Activated naive CD8-positive, alpha-beta T cell treated with anti-CD3 and anti-CD28 coated beads, Interleukin-2, amount 10 ng/mL, durations not matched to agents 7 days and 5 days (primary cell): ENCODE measurements at regions not wholly inside any gene's neighbourhood (a gene's known extent, or its start where the extent isn't known, plus 50 kb on each side); places are given as distances from the start of the nearest gene placed in this dataset.
A peak's percentile ranks its signal among the peaks of the same experiment; 100 is the strongest.

Source experiments
- ATAC-seq: fragments of 150-1000 bp; cut with Tn5 transposase; one replicate; pipeline ENCODE4 v1.10.0; 2021; ENCODE audit warnings: low read depth, moderate library complexity
- POLR2A ChIA-PET: fragments of 350-600 bp; sonication (Branson Sonifier 250); formaldehyde crosslinking; loops from one replicate; lab custom pipeline; 2021; ENCODE audit warnings: antibody characterized with exemption; lab: Charles Lee
- DNase-seq: peaks from one replicate; pipeline ENCODE4 v3.0.0; 2021
- H3K27ac Mint-ChIP-seq: one replicate; pipeline ENCODE4 v1.8.0; 2022; ENCODE audit warnings: mild to moderate bottlenecking, mixed read lengths
- H3K27me3 Mint-ChIP-seq: one replicate; pipeline ENCODE4 v1.8.0; 2022; ENCODE audit warnings: mild to moderate bottlenecking, moderate library complexity, mixed read lengths
- H3K36me3 Mint-ChIP-seq: one replicate; pipeline ENCODE4 v1.8.0; 2021; ENCODE audit warnings: mild to moderate bottlenecking, mixed read lengths
- H3K4me1 Mint-ChIP-seq: one replicate; pipeline ENCODE4 v1.8.0; 2021; ENCODE audit warnings: mixed read lengths
- H3K4me3 Mint-ChIP-seq: one replicate; pipeline ENCODE4 v1.8.0; 2022; ENCODE audit warnings: mild to moderate bottlenecking, moderate library complexity, mixed read lengths
- H3K9me3 Mint-ChIP-seq: one replicate; pipeline ENCODE4 v1.8.0; 2021; ENCODE audit warnings: mixed read lengths

GRCh38 chr1:59040486-59040885, 256.4 kb upstream of the FGGY start:
- H3K27ac Mint-ChIP-seq = no peak overlapping the region
- ATAC-seq (no peak), DNase-seq (no peak)
- no peak overlapping the region for H3K4me3 Mint-ChIP-seq
- peaks cover 18% of the 10 kb centered on the region for H3K4me1 Mint-ChIP-seq
- peaks cover 5% of the 10 kb centered on the region for H3K36me3 Mint-ChIP-seq
- H3K9me3 Mint-ChIP-seq = no peaks in the 10 kb centered on the region
- POLR2A ChIA-PET = no interaction called here
- H3K27me3 Mint-ChIP-seq = peaks cover 3% of the 10 kb centered on the region

GRCh38 chr1:59041646-59042277, 255.1 kb upstream of the FGGY start:
- Mint-ChIP-seq H3K27ac (no peak overlapping the region), H3K36me3 (peaks cover 7% of the 10 kb centered on the region), H3K4me3 (no peak overlapping the region), H3K9me3 (no peaks in the 10 kb centered on the region), H3K27me3 (peaks cover 3% of the 10 kb centered on the region), H3K4me1 (peaks cover 30% of the 10 kb centered on the region)
- ATAC-seq = no peak
- POLR2A ChIA-PET = interaction anchor here (0.6 to 1.2 kb wide), 4 partner anchors 9 to 183 kb away, joined by 3 to 4 read pairs (median 3); no protein-coding TSS in a partner anchor
- no peak for DNase-seq

DNA sequence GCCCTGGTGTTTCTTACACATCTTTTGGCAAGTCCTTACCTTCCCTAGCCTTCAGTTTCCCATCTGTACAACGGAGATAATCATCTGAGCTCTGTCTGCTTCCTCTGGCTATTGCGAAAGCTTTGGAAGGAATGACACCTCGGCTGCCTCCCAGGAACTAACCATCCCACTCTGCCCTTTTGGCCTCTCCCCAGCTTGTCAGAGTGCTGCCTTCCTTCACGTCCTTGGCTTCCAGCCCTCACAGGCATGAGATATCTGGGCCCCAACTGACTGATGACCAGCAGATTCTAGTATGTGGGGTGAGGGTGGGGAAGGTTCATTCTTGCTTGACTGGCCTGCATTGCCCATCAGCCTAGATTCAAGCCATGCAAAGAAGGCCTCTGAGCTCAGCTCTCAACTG, 253.1 kb upstream of the FGGY start:
- Mint-ChIP-seq H3K9me3 (peaks cover 4% of the 10 kb centered on the region), H3K36me3 (peaks cover 17% of the 10 kb centered on the region), H3K4me3 (no peak overlapping the region), H3K4me1 (peaks cover 39% of the 10 kb centered on the region), H3K27me3 (no peaks in the 10 kb centered on the region), H3K27ac (no peak overlapping the region)
- no peak for ATAC-seq
- POLR2A ChIA-PET = interaction anchor here (2.0 kb wide), 1 partner anchor 260 kb away, joined by 11 read pairs; the partner anchor contains the start of gene JUN
- DNase-seq = no peak

DNA sequence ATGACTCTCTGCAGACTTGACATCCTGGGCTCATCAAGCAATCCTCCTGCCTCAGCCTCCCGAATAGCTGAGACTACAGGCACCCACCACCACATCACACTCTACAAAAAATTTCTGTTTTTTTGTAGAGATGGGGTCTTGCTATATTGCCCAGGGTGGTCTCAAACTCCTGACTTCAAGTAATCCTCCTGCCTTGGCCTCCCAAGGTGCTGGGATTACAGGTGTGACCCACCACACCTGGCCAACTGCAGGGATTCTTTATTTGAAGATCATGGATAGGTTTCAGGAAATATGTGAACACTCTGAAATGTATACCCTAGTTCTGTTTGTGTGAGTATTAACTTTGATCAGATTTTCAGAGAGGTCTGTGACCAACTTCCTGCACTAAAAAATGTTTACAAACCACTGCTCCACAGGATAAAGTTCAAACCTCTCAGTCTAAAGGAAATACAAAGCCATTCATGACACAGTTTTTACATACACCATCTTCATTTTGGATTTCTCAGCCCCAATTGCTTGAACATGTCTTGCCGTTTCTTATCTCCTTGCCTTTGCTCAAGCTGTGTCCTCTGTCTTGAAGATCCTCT, 252.3 kb upstream of the FGGY start:
- Mint-ChIP-seq H3K36me3 (peaks cover 17% of the 10 kb centered on the region), H3K27me3 (no peaks in the 10 kb centered on the region), H3K4me1 (peaks cover 39% of the 10 kb centered on the region), H3K4me3 (peak overlapping the region; percentile 54), H3K27ac (peak overlapping the region; percentile 93), H3K9me3 (peaks cover 4% of the 10 kb centered on the region)
- POLR2A ChIA-PET = interaction anchor here (1.5 to 2.0 kb wide), 2 partner anchors 24 to 260 kb away, joined by 10 to 11 read pairs; partner anchors contain the start of gene JUN
- peak; percentile 51 for ATAC-seq
- DNase-seq = no peak

- DNase-seq (no peak), ATAC-seq (no peak)
- Mint-ChIP-seq H3K4me3 (peak overlapping the region; percentile 54), H3K36me3 (peaks cover 17% of the 10 kb centered on the region), H3K27ac (peak overlapping the region; percentile 93), H3K4me1 (peaks cover 39% of the 10 kb centered on the region), H3K9me3 (peaks cover 4% of the 10 kb centered on the region), H3K27me3 (no peaks in the 10 kb centered on the region)
- POLR2A ChIA-PET = interaction anchor here (1.4 to 2.0 kb wide), 3 partner anchors 24 to 261 kb away, joined by 3 to 11 read pairs (median 10); partner anchors contain the start of gene JUN
Measured at GRCh38 chr1:59045137-59045536, 251.8 kb upstream of the FGGY start.

DNA sequence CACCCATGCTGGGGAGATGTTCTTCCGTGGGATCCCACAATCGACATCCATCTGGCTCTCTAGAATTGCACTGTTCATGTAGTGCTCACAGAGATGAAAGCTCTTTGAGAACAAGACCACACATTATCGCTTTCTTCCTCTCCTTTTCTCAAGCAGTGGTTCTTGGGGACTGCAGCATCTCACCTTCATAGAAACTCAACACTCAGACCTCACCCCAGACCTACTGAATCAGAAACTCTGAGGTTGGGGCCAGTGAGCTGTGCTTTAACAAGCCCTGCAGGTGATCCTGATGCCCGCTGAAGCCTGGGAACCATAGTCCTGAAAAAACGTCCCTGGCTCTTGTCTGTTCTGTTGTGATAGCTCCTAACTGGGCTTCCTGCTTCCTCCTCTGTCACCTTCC, 251.3 kb upstream of the FGGY start:
- H3K4me3 Mint-ChIP-seq = peak overlapping the region; percentile 54
- DNase-seq (no peak), ATAC-seq (no peak)
- H3K36me3 Mint-ChIP-seq = peaks cover 17% of the 10 kb centered on the region
- peaks cover 4% of the 10 kb centered on the region for H3K9me3 Mint-ChIP-seq
- peaks cover 39% of the 10 kb centered on the region for H3K4me1 Mint-ChIP-seq
- H3K27ac Mint-ChIP-seq = peak overlapping the region; percentile 93
- POLR2A ChIA-PET = interaction anchor here (1.4 to 2.8 kb wide), 4 partner anchors 25 to 261 kb away, joined by 3 to 13 read pairs (median 10); partner anchors contain the start of gene JUN
- H3K27me3 Mint-ChIP-seq = no peaks in the 10 kb centered on the region

GRCh38 chr1:59046134-59046533, 250.8 kb upstream of the FGGY start:
- POLR2A ChIA-PET = interaction anchor here (1.1 to 2.8 kb wide), 7 partner anchors 16 to 713 kb away, joined by 3 to 13 read pairs (median 6); partner anchors contain the start of gene JUN
- no peaks in the 10 kb centered on the region for H3K27me3 Mint-ChIP-seq
- DNase-seq = no peak
- peak overlapping the region; percentile 93 for H3K27ac Mint-ChIP-seq
- peaks cover 39% of the 10 kb centered on the region for H3K4me1 Mint-ChIP-seq
- no peak for ATAC-seq
- peaks cover 4% of the 10 kb centered on the region for H3K9me3 Mint-ChIP-seq
- peaks cover 17% of the 10 kb centered on the region for H3K36me3 Mint-ChIP-seq
- peak overlapping the region; percentile 54 for H3K4me3 Mint-ChIP-seq

DNA sequence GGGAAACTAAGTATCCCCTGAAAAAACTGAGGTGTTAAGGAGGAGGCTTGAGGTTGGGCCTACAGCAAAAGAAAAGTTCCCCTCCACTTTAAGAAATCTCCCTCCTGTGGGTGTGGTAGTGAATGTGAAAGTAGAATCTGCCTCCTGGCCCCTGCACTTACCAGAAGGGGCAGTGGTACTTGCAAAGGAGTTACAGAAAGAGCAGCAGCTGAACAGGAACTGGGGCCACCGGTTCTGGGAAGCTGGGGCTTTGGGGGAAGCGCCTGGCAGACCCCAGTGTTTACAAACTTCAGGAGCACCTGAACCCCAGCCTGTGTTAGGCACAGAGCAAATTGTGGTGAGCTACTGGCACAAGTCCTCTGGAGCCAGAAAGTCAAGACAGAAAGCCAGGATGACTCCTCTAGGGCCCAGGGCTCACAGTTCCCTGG, 250.2 kb upstream of the FGGY start:
- Mint-ChIP-seq H3K27me3 (no peaks in the 10 kb centered on the region), H3K9me3 (peaks cover 4% of the 10 kb centered on the region), H3K4me3 (peak overlapping the region; percentile 54), H3K27ac (peak overlapping the region; percentile 93), H3K4me1 (peaks cover 36% of the 10 kb centered on the region), H3K36me3 (peaks cover 17% of the 10 kb centered on the region)
- ATAC-seq (peak; percentile 92), DNase-seq (peak; percentile 53)
- POLR2A ChIA-PET = interaction anchor here (0.9 to 2.8 kb wide), 10 partner anchors 15 to 713 kb away, joined by 3 to 13 read pairs (median 4); partner anchors contain the start of gene JUN

DNA sequence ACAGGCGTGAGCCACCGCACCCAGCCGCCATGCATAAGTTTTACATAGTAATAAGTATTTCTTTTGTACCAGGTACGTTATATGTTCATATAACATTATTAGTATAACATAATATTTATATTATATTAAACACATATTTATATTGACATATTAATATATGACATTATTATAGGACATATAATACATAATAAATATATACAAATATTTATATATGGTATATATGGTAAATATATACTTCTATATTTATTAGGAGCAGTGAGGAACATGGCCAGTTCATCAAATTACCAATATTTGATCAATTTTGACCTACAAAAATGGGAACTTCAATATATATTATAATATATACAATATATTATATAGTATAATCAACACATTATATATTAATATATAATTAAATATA, 245.9 kb upstream of the FGGY start:
- no peak overlapping the region for H3K4me3 Mint-ChIP-seq
- H3K4me1 Mint-ChIP-seq = peaks cover 17% of the 10 kb centered on the region
- H3K36me3 Mint-ChIP-seq = peaks cover 10% of the 10 kb centered on the region
- no peaks in the 10 kb centered on the region for H3K27me3 Mint-ChIP-seq
- no peak overlapping the region for H3K27ac Mint-ChIP-seq
- H3K9me3 Mint-ChIP-seq = peaks cover 4% of the 10 kb centered on the region
- POLR2A ChIA-PET = no interaction called here
- DNase-seq (no peak), ATAC-seq (no peak)

DNA sequence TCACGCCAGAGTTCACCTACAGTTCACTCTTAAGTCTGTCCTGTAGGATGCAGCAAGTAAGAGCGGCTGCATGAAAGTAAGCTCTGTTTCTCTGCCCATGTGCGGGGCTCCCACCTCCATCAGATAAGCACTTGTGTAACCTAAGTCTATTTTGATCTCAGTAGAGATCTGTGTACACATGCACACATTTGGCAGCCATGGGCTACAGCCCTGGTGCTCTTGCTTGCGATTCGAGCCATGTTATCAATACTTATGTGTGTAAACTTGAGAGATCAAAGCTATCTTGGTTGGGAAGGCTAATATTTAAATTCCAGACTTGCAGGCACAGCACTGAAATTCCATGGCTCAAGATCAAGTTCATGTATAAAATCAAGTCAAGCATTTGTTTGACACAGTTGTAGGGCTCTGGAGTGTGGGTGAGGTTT, 244.7 kb upstream of the FGGY start:
- peaks cover 7% of the 10 kb centered on the region for H3K4me1 Mint-ChIP-seq
- POLR2A ChIA-PET = no interaction called here

DNA sequence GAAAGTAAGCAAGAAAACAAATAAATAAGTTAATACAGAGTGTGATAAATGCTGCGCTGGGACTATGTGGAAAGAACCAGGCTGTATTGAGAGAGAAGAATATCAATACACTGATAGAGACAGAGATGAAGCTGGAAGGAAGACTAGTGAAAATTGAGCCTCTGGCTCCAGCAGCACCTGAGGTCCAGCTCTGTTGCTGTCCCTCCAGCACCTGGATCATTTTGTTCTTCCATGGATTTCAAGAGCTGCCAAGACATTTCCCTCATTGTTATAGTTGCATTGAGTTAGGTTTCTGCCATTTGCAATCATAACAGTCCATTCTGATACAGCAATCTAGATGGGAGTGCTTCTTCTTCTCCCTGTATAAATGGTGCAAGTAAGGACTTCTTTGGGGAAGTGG, 242.7 kb upstream of the FGGY start:
- Mint-ChIP-seq H3K4me1 (no peaks in the 10 kb centered on the region), H3K36me3 (no peaks in the 10 kb centered on the region), H3K9me3 (no peaks in the 10 kb centered on the region), H3K4me3 (no peak overlapping the region), H3K27me3 (no peaks in the 10 kb centered on the region), H3K27ac (no peak overlapping the region)
- DNase-seq (no peak), ATAC-seq (no peak)
- POLR2A ChIA-PET = no interaction called here

More for the DNA sequence above, 244.7 kb upstream of the FGGY start:
- H3K36me3 Mint-ChIP-seq = peaks cover 10% of the 10 kb centered on the region
- ATAC-seq (peak; percentile 52), DNase-seq (no peak)
- no peak overlapping the region for H3K27ac Mint-ChIP-seq
- H3K9me3 Mint-ChIP-seq = peaks cover 4% of the 10 kb centered on the region
- no peak overlapping the region for H3K4me3 Mint-ChIP-seq
- H3K27me3 Mint-ChIP-seq = no peaks in the 10 kb centered on the region

- POLR2A ChIA-PET = no interaction called here
- no peak for DNase-seq
- no peak overlapping the region for H3K4me3 Mint-ChIP-seq
- H3K27me3 Mint-ChIP-seq = no peaks in the 10 kb centered on the region
- peaks cover 3% of the 10 kb centered on the region for H3K4me1 Mint-ChIP-seq
- no peak overlapping the region for H3K27ac Mint-ChIP-seq
- peaks cover 2% of the 10 kb centered on the region for H3K36me3 Mint-ChIP-seq
- no peak for ATAC-seq
- no peaks in the 10 kb centered on the region for H3K9me3 Mint-ChIP-seq
Measured at GRCh38 chr1:59055908-59056719, 240.8 kb upstream of the FGGY start.

DNA sequence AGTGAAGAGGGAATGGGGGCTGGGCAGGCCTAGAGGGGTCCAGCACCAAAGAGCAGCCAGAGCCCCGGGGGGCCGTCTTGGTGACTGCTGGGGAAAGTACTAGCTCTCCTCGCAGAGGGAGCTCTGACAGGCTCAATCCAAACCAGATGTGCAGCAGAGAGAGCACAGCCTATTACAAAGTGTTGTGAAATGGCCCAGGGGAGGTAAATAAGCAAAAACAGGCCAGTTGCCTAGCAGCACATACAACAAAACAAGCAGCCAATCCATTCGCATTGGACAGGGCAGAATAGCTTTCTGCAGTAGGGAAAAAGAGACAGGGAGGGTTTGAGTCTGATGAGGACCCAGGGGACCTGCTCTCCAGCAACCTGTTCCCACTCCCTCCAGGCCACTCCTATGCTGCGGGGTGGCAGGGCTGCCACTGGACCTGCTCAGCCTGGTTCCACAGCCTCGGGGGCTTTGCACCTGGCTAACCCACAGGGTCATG, 239.6 kb upstream of the FGGY start:
- H3K4me3 Mint-ChIP-seq = no peak overlapping the region
- H3K9me3 Mint-ChIP-seq = no peaks in the 10 kb centered on the region
- DNase-seq (no peak), ATAC-seq (no peak)
- H3K27me3 Mint-ChIP-seq = no peaks in the 10 kb centered on the region
- H3K4me1 Mint-ChIP-seq = peaks cover 5% of the 10 kb centered on the region
- no peak overlapping the region for H3K27ac Mint-ChIP-seq
- POLR2A ChIA-PET = no interaction called here
- peaks cover 2% of the 10 kb centered on the region for H3K36me3 Mint-ChIP-seq
